ENCODE measurements at regions not wholly inside any gene's neighbourhood (a gene's known extent, or its start where the extent isn't known, plus 50 kb on each side); places are given as distances from the start of the nearest gene placed in this dataset.

GRCh38 chr15:38625886-38626285 is 61.3 kb upstream of the RASGRP1 start:
- Histone ChIP-seq H3K9ac (ENCODE audit: insufficient read depth, low read depth, low read length) (no peak overlapping the region), H3K36me3 (replicated peaks in 1 of 2; ENCODE audit: control insufficient read depth in 1 of 2, insufficient read depth in 2 of 2, low read length in 2 of 2) (no peaks in the 10 kb centered on the region), H3K4me2 (ENCODE audit: low read depth, low read length) (no peak overlapping the region), H2AFZ (ENCODE audit: low read length) (no peak overlapping the region), H3K4me1 (ENCODE audit: insufficient read depth, low read length) (no peaks in the 10 kb centered on the region), H3K4me3 (replicated peaks in 1 of 3; ENCODE audit: insufficient read depth in 1 of 3, low read depth in 2 of 3, low read length in 3 of 3) (no peak overlapping the region), H4K20me1 (ENCODE audit: insufficient read depth, low read length) (no peaks in the 10 kb centered on the region), H3K27me3 (ENCODE audit: control insufficient read depth in 1 of 2, insufficient read depth in 2 of 2, low read length in 2 of 2) (no peaks in the 10 kb centered on the region; a peak in 1 of 5 replicates), H3K79me2 (ENCODE audit: insufficient read depth, low read length) (no peaks in the 10 kb centered on the region), H3K27ac (ENCODE audit: extremely low read length, insufficient read depth, low read length) (no peak overlapping the region), H3K9me3 (ENCODE audit: low read length) (no peaks in the 10 kb centered on the region)
- FAIRE-seq: no peak
- CTCF ChIA-PET (ENCODE audit: low intra/inter-chr PET ratio, low total read pairs): no interaction called here
- ATAC-seq: no peak
- in situ Hi-C loops (cut with HindIII; ENCODE audit: extremely low pct_ligation_motif_present, low pct_unique_long_range_greater_than_20kb): no loop called here
- no peak for DNase-seq (ENCODE audit: low spot score)
- POLR2A ChIA-PET: no interaction called here
- intact Hi-C loops (cut with micrococcal nuclease; ENCODE audit: unreplicated experiment): no loop called here
- 0% methylated on average over 2 of the region's 2 CpGs for WGBS (ENCODE audit: low lambda C conversion rate)
- BruUV-seq (replicated peaks): no TSS peak
- TF ChIP-seq ZNF556 (CRISPR knock-in tag; IDR thresholded peaks at IDR 0.05; ENCODE audit: borderline replicate concordance) (no peak), SP2 (CRISPR knock-in tag; IDR thresholded peaks at IDR 0.05) (no peak), KAT8 (CRISPR knock-in tag; IDR thresholded peaks at IDR 0.05) (no peak), ZC3H4 (CRISPR knock-in tag; IDR thresholded peaks at IDR 0.05; ENCODE audit: borderline replicate concordance) (no peak), ZNF652 (CRISPR knock-in tag; IDR thresholded peaks at IDR 0.05; ENCODE audit: borderline replicate concordance, low read depth) (no peak), XBP1 (CRISPR knock-in tag; IDR thresholded peaks at IDR 0.05) (no peak), NFRKB (IDR thresholded peaks at IDR 0.05) (no peak), GABPA (IDR thresholded peaks at IDR 0.05; ENCODE audit: low read depth, low read length) (no peak), GABPA (CRISPR knock-in tag; IDR thresholded peaks at IDR 0.05; ENCODE audit: low read depth) (no peak), HOXA5 (CRISPR knock-in tag; IDR thresholded peaks at IDR 0.05) (no peak), ZNF230 (CRISPR knock-in tag; IDR thresholded peaks at IDR 0.05) (no peak), ZNF232 (CRISPR knock-in tag; IDR thresholded peaks at IDR 0.05; ENCODE audit: borderline replicate concordance) (no peak), ZNF264 (CRISPR knock-in tag; IDR thresholded peaks at IDR 0.05) (no peak), ZNF816 (CRISPR knock-in tag; IDR thresholded peaks at IDR 0.05; ENCODE audit: borderline replicate concordance) (no peak)
